HG03060 (cell line): ENCODE measurements at regions not wholly inside any gene's neighbourhood (a gene's known extent, or its start where the extent isn't known, plus 50 kb on each side); places are given as distances from the start of the nearest gene placed in this dataset.

ENCODE experiments used
- ATAC-seq: cut with Tn5 transposase; IDR thresholded peaks from one replicate; pipeline ENCODE4 v1.9.1; 2021; ENCODE audit warnings: low read depth, moderate number of reproducible peaks; ENCODE audit not compliant: unreplicated experiment

- ATAC-seq, result no peak
Observed at GRCh38 chr2:224264259-224264658, 137.6 kb downstream of the FAM124B start.

DNA sequence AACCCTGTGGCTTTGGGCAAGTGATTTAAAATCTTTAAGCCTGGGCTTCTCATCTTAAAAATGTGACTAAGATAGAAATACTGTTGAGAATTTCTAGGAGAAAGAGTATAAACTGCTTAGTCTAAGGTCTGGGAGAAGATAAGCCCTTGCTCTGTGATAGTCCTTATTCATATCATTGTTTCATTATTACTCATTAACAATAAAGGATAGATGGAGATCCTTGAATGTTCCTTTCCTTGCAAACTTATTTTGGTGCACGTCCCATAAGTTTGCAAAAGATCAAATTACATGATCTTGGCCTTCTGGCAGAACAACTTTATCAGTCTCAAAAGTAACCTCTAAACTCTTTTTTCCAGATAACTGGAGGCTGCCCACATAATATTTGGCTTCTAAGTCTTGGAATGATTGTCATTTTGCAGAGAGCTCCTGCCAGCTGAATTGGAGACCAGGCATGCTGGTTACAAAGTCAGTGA, 138.3 kb downstream of the FAM124B start:
- no peak for ATAC-seq

DNA sequence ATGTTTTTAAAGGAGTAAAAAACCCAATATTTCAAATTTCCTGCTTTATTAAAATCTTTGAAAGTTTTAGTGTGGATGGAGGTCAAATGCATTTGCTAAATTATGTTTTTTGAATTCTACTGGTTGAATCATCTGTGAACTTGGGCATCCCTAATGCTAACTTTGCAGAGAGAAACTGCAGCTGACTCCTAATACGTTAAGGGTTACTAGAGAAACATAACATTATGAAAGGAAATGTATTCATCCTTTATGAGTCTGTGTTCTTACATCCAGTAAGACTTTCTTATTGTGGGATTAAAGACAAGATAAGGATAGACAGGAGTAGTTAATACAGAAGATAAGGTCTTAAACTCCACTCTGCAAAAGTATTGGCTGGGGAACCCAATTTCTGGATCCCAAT, 140.6 kb downstream of the FAM124B start:
- no peak for ATAC-seq

DNA sequence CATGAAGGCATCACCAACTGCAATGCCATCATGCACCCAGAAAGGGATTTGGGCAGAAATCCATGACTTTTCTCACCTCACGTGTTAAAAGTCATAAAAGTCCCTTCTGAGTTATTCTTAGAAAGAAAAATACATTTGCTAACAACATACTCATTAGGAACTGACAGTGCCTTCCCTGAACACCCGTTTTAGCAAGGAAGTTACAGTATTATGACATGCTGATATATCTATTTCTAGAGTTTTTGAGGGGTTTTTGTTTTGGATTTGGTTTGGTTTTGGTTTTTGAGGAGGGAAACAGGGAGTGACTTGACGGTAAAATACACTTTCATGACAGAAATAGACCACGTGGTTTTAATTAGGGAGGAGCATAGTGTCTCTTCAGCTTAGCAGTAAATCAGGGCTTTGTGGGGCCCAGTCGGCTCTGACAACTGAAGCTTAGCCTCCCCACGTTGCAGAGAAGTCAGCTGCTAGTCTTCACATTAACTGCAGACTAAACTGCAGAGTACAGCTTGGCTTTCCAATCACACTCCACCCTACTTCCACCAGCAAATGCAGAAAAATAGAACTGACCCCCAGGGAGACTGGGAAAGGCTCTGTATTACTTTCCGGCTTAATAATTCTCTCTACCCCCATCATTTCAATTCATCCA, 141.4 kb downstream of the FAM124B start:
- ATAC-seq, result no peak

GRCh38 chr2:224259831-224260230, 142.1 kb downstream of the FAM124B start:
- no peak for ATAC-seq

- no peak for ATAC-seq
Observed at GRCh38 chr2:224258059-224258458, 143.8 kb downstream of the FAM124B start.

GRCh38 chr2:224257156-224257555, 144.8 kb downstream of the FAM124B start:
- ATAC-seq, result no peak

GRCh38 chr2:224253464-224253863, 148.4 kb downstream of the FAM124B start:
- no peak for ATAC-seq

DNA sequence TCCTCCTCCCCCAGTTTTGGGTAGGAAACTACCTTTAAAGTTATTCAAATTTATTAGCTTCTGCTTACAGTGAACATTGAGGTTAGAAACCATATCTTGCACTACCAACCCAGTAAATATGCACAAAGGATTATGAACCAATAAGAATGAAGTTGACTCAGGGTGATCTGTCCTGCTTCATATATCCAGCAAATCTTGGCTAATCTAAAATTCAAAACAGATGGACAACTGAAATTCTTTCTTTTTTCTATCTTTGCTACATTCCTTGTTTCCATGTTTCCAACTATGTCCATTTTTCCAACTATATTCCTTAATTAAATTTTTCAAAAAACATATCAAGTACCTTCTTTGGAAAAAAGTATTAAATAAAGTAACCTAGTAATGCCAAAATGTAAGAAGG, 149.3 kb downstream of the FAM124B start:
- ATAC-seq, result no peak

DNA sequence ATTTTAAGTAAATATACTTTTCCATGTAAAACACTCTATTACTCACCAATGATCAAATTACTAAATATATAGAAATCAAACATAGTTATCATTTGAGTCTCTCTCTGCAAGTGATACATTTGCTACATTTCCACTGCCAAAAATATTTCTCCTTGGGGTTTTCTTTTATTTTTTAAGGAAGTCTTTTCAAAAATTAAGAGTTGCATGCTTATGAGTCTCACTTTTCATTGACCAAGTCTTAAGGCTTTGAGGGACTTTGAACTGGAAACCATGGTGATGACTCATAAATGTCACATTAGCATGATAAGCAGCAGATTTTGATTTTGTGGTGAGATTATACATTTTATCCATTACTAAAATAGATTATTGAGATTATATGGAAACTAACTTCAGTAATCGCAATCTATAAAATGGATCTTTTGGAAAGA, 152.9 kb downstream of the FAM124B start:
- no peak for ATAC-seq

- no peak for ATAC-seq
Observed at GRCh38 chr2:224242561-224242960, 159.3 kb downstream of the FAM124B start.

DNA sequence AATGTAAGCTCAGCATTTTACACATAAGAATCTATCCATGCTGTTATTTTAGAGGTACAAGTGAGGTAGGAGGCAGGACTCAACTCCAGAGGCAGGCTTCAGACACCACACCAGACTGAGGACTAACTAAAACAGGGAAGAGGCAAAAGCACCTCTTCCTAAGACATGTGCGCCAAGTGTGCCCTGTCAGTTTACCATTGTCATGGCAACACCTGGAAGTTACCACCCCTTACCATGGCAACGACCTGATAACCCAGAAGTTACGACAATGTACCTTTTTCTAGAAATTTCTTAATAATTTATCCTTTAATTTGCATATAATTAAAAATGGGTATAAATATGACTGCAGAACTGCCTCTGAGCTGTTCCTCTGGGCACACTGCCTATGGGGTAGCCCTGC, 160.1 kb downstream of the FAM124B start:
- ATAC-seq, result no peak

GRCh38 chr2:224241001-224241400, 160.9 kb downstream of the FAM124B start:
- ATAC-seq, result no peak

DNA sequence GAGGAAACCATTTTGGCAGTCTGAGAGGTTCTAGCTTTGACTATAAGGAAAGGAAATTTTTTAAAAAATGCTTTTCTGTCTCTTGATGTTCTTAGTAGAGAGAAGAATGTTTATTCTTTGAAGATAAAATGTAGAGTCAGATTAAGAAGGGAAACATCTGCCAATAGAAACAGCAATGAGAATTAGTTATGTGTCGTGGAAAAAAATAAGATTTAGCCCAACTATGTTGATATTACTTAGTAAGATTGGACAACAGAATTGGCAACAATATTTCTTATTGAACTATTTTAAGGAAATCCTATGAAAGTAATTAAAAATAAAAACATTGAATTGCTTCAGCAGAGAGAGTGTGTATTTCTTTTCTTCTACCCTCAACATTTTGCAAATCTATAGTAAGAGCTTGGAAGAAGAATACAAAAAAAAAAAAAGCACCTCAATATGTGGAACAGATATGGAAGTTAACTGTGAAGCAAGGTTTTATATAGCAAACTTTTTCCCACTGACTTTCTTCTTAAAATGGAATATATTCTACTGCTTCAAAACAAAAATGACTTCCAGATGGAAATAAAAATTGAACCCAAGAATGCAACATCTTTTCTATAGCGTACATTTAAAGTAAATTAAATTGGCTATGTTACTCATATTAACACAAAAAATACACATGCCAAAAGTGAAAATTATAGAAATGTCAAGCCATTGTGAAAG, 177.9 kb downstream of the FAM124B start:
- ATAC-seq, result no peak

DNA sequence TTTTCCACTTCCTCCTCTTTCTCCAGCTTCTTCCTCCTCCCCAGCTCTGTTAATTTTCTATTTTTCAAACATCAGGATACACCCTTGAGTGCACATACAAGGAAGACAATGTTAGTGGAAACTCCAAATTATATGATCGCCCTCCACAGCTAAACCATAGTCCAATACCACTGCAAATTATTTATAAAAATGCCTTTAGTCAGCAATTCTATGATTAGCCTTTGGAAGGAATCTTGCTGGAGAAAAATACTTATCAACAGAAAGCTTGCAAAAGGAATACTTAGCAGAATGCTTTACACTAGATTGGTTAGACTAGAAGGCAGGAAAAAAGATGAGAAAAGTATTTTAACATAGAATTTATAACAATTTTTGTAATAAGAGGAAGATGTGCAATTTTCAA, 178.9 kb downstream of the FAM124B start:
- no peak for ATAC-seq

DNA sequence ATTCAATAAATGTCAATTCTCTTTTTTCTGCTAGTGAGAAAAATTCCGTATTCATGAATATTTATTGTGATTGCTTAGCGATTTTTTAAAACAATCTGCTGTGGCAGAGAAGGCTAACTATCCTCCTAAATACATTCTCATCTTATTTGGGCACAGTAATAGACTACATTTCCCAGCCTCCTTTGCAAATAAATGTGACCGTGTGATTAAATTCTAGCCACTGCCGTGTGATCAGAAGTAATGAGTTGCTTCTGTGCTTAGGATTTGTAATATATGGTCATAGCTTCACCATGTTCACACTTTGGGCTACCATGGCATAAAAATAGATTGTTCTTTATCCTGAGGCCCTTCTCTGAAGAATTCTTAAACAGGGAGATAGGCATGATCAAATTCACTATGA, 179.6 kb downstream of the FAM124B start:
- ATAC-seq, result no peak

GRCh38 chr2:224221455-224221913, 180.4 kb downstream of the FAM124B start:
- ATAC-seq, result no peak

GRCh38 chr2:224220586-224221255, 181.2 kb downstream of the FAM124B start:
- no peak for ATAC-seq

GRCh38 chr2:224219781-224220180, 180.7 kb upstream of the SERPINE2 start:
- ATAC-seq, result no peak

GRCh38 chr2:224217962-224218347, 178.9 kb upstream of the SERPINE2 start:
- ATAC-seq, result no peak

DNA sequence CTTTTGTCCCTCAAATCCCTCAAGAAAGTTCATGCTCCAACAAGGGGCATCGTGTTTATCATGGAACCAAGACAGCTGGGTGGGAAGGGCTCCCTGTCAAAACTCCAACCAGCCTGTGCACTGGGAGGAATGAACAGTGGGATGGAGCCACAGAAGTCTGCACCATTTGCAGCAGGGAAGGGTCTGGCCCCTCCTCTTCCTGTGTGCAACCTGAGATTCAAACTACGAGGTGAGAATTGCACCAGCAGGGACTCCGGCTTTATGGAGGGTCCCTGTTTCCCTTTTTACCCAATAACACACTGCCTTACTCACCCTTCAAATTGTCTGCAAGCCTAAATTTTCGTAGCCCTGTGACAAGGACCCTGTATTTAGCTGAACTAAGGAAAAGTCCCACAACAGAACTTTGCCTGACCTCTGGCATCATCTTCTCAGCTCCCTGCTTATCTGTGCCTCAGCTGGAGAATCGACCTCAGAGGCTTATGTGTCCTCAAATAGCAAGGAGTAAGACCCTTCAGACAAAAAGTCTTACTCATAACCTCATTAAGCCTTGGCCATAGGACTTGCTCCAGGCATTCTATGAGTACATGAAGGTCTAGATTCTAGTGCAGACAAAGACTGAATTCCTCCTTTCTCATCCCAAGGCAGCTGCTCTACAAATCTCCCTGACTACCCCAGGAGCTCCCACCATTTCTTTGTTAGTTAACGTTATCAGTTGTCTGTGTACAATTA, 178.3 kb upstream of the SERPINE2 start:
- ATAC-seq, result no peak
